OCI-LY3 (cell line): ENCODE measurements at regions not wholly inside any gene's neighbourhood (a gene's known extent, or its start where the extent isn't known, plus 50 kb on each side); places are given as distances from the start of the nearest gene placed in this dataset.

Experiments used
- CTCF ChIP-seq: fragments of 200-600, 300-600 bp; sonication (generic); IDR thresholded peaks from 2 replicates; pipeline ENCODE4 v1.5.1; 2014; ENCODE audit warnings: antibody characterized with exemption, low read length, low read depth
- EZH2phosphoT487 ChIP-seq: fragments of 200-600 bp; shearing (Covaris generic); IDR thresholded peaks from 2 replicates; pipeline ENCODE4 v1.6.1; 2018; ENCODE audit warnings: antibody characterized with exemption, mixed run types, low read depth

- no peak for TF ChIP-seq CTCF
- TF ChIP-seq EZH2phosphoT487 = no peak
Observed at GRCh38 chr11:37532271-37532670, 934.2 kb upstream of the RAG2 start.
